SU-DHL-6 (cell line): ENCODE measurements at regions not wholly inside any gene's neighbourhood (a gene's known extent, or its start where the extent isn't known, plus 50 kb on each side); places are given as distances from the start of the nearest gene placed in this dataset.

Experiments used
- H2AFZ ChIP-seq: fragments of 200-600 bp; sonication (generic); 2 replicates; pipeline ENCODE4 v1.6.1; 2014; ENCODE audit warnings: low read depth, mild to moderate bottlenecking, moderate library complexity, mixed read lengths, antibody characterized with exemption, low read length; ENCODE audit not compliant: severe bottlenecking
- H3F3A ChIP-seq: fragments of 200-600 bp; shearing (Covaris generic); 2 replicates; pipeline ENCODE4 v1.6.0; 2016; ENCODE audit warnings: antibody characterized with exemption, mild to moderate bottlenecking; ENCODE audit not compliant: insufficient read depth
- H3K27ac ChIP-seq: fragments of 200-600 bp; sonication (generic); 2 replicates; pipeline ENCODE4 v1.5.1; 2016; ENCODE audit warnings: low read depth, mild to moderate bottlenecking, low read length, moderate library complexity, mixed read lengths
- H3K27me3 ChIP-seq: fragments of 200-600 bp; sonication (generic), shearing (Covaris generic); 2 replicates; pipeline ENCODE4 v1.6.0; 2014; ENCODE audit warnings: mild to moderate bottlenecking, low read length
- H3K36me3 ChIP-seq: fragments of 200-600 bp; sonication (generic); 2 replicates; pipeline ENCODE4 v1.6.1; 2014; ENCODE audit warnings: mild to moderate bottlenecking, low read length, mixed read lengths
- H3K4me2 ChIP-seq: fragments of 300-600, 200-600 bp; shearing (Covaris generic), sonication (generic); 2 replicates; pipeline ENCODE4 v1.6.0; 2014; ENCODE audit warnings: low read length, low read depth, mild to moderate bottlenecking; ENCODE audit not compliant: poor library complexity, severe bottlenecking
- H3K4me3 ChIP-seq: fragments of 200-600 bp; sonication (generic); 2 replicates; pipeline ENCODE4 v1.5.1; 2014; ENCODE audit warnings: antibody characterized with exemption, low read length, mild to moderate bottlenecking, mixed read lengths; ENCODE audit not compliant: insufficient read depth, poor library complexity, severe bottlenecking
- H3K79me2 ChIP-seq: fragments of 200-600 bp; sonication (generic); 2 replicates; pipeline ENCODE4 v1.6.1; 2014; ENCODE audit warnings: mild to moderate bottlenecking, low read length, moderate library complexity; ENCODE audit not compliant: insufficient read depth
- H3K9ac ChIP-seq: fragments of 200-600 bp; sonication (generic); 2 replicates; pipeline ENCODE4 v1.7.0; 2014; ENCODE audit warnings: mild to moderate bottlenecking, low read length
- H3K9me2 ChIP-seq: fragments of 200-600 bp; sonication (generic); replicated peaks from 2 replicates; pipeline ENCODE4 v1.6.1; 2014; ENCODE audit warnings: low read length; ENCODE audit not compliant: insufficient read depth
- H3K9me3 ChIP-seq: fragments of 200-600 bp; sonication (generic); 2 replicates; pipeline ENCODE4 v1.6.1; 2014; ENCODE audit warnings: low read length, mixed read lengths; ENCODE audit not compliant: insufficient read depth
- H4K20me1 ChIP-seq: fragments of 200-600 bp; sonication (generic); 2 replicates; pipeline ENCODE4 v1.6.1; 2014; ENCODE audit warnings: low read depth, mild to moderate bottlenecking, antibody characterized with exemption, low read length, moderate library complexity, mixed read lengths
- CTCF ChIP-seq: fragments of 200-600 bp; sonication (generic); IDR thresholded peaks from one replicate; pipeline ENCODE4 v1.5.1; 2017; ENCODE audit warnings: antibody characterized with exemption, mild to moderate bottlenecking, low read length, moderate library complexity; ENCODE audit not compliant: insufficient read depth, poor library complexity, severe bottlenecking
- EZH2phosphoT487 ChIP-seq: fragments of 200-600 bp; sonication (generic), shearing (Covaris generic); conservative IDR thresholded peaks from 2 replicates; pipeline ENCODE4 v1.6.1; 2018; ENCODE audit warnings: mild to moderate bottlenecking, antibody characterized with exemption, low read length, moderate library complexity, mixed read lengths

DNA sequence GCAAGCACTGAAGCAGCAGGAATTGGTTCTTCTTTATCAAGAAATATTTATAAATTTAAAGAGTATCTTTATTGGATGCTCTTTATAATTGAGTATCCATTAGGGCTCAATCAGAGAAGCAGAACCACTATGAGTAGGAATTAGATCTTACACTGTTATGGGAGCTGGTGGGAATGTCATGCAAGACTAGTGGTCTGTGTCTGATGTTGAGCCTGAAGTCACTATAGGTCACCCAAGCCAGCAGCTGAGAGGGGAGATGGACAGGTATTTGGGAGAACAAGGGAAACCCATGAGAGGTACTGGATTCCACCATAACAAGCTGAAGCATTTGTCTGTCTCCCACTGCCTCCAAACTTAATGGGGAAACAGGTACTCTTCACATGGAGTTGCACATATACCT lies 283.7 kb upstream of the BOD1L1 start:
- no peaks in the 10 kb centered on the region; the same call in 1 of the 2 replicates for H3K9me2 ChIP-seq
- no peak overlapping the region for H3K4me3 ChIP-seq
- no peak overlapping the region for H3K27ac ChIP-seq
- H3K36me3 ChIP-seq = no peaks in the 10 kb centered on the region
- no peaks in the 10 kb centered on the region for H3F3A ChIP-seq
- H3K9ac ChIP-seq = no peak overlapping the region
- no peaks in the 10 kb centered on the region for H3K9me3 ChIP-seq
- TF ChIP-seq EZH2phosphoT487 (no peak), CTCF (no peak)
- H4K20me1 ChIP-seq = no peaks in the 10 kb centered on the region
- no peak overlapping the region for H2AFZ ChIP-seq
- H3K4me2 ChIP-seq = no peak overlapping the region
- no peaks in the 10 kb centered on the region for H3K27me3 ChIP-seq
- no peaks in the 10 kb centered on the region for H3K79me2 ChIP-seq

- H3K27ac ChIP-seq = no peak overlapping the region
- no peaks in the 10 kb centered on the region for H3K27me3 ChIP-seq
- H2AFZ ChIP-seq = no peak overlapping the region
- H4K20me1 ChIP-seq = no peaks in the 10 kb centered on the region
- no peak overlapping the region for H3K4me3 ChIP-seq
- H3K9ac ChIP-seq = no peak overlapping the region
- H3F3A ChIP-seq = no peaks in the 10 kb centered on the region
- H3K9me3 ChIP-seq = no peaks in the 10 kb centered on the region
- no peak for TF ChIP-seq CTCF
- no peak for TF ChIP-seq EZH2phosphoT487
- no peak overlapping the region for H3K4me2 ChIP-seq
- no peaks in the 10 kb centered on the region; the same call in 1 of the 2 replicates for H3K9me2 ChIP-seq
- H3K79me2 ChIP-seq = no peaks in the 10 kb centered on the region
- no peaks in the 10 kb centered on the region for H3K36me3 ChIP-seq
Measured at GRCh38 chr4:13912436-13912925, 285.0 kb upstream of the BOD1L1 start.

GRCh38 chr4:13912966-13913365 lies 285.4 kb upstream of the BOD1L1 start:
- no peaks in the 10 kb centered on the region for H3K27me3 ChIP-seq
- H3F3A ChIP-seq = no peaks in the 10 kb centered on the region
- H4K20me1 ChIP-seq = no peaks in the 10 kb centered on the region
- no peaks in the 10 kb centered on the region for H3K36me3 ChIP-seq
- H3K27ac ChIP-seq = no peak overlapping the region
- no peaks in the 10 kb centered on the region for H3K79me2 ChIP-seq
- no peak for TF ChIP-seq EZH2phosphoT487
- no peak for TF ChIP-seq CTCF
- no peak overlapping the region for H3K4me3 ChIP-seq
- H3K9ac ChIP-seq = no peak overlapping the region
- no peak overlapping the region for H3K4me2 ChIP-seq
- H3K9me3 ChIP-seq = no peaks in the 10 kb centered on the region
- H3K9me2 ChIP-seq = no peaks in the 10 kb centered on the region; the same call in 1 of the 2 replicates
- H2AFZ ChIP-seq = no peak overlapping the region
